T-helper 1 cell treated with Interleukin-12 subunit alpha and Interleukin-12 subunit beta and Interleukin-4 antibody, amounts not matched to agents 30 ng/mL and 1 ng/mL, for 36 hours (primary cell): ENCODE measurements at regions not wholly inside any gene's neighbourhood (a gene's known extent, or its start where the extent isn't known, plus 50 kb on each side); places are given as distances from the start of the nearest gene placed in this dataset.
"Not testable (repeated sequence)": the region's sequence is repeated elsewhere in the genome, so short reads cannot be mapped to it uniquely, and the experiment has no call there.

Experiments used
- intact Hi-C: fragments of 100-400 bp; cut with micrococcal nuclease; formaldehyde crosslinking; loops from one replicate; pipeline ENCODE4 v1.15.1; 2024

DNA sequence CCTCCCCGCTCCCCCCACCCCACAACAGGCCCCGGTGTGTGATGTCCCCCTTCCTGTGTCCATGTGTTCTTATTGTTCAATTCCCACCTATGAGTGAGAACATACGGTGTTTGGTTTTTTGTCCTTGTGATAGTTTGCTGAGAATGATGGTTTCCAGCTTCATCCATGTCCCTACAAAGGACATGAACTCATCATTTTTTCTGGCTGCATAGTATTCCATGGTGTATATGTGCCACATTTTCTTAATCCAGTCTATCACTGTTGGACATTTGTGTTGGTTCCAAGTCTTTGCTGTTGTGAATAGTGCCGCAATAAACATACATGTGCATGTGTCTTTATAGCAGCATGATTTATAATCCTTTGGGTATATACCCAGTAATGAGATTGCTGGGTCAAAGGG, 104.3 kb downstream of the MTPN start:
- intact Hi-C loops, result not testable (repeated sequence)

DNA sequence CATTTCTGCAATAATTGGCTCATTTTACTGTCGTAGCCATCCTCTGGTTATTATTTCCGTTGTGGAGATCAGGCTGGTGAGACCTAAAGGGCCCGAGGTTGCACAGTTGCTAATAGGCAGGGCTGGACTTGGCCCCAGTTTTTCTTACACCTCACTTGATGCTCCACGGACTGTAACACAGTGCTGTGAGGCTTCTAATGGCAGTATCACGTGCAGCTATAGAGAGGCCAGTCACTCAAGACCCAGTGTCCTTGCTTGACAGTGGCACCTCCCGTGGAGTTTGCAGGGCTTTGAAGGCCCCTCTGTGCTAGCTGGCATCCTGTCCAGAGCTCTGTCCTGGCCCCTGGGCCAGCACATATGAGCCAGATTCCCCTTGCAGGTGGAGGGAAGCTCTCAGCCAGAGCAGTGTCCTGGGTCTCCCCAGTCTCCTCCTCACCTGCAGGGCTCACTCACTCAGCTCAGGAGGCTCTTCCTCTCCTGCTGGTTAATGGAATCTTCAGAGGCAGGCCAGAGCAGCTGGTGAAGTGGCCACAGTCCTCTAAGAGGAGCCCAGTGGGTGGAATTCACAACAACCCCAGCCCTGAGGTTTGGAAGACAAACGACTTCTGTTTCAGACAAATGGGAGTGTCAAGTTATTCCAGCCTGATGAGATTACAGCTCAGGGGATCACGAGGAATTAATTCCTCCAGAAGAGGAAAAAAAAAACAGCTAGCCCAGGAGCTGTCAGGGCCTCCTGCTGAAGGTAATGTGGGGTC, 114.2 kb upstream of the FAM180A start:
- intact Hi-C loops, result no loop called here

DNA sequence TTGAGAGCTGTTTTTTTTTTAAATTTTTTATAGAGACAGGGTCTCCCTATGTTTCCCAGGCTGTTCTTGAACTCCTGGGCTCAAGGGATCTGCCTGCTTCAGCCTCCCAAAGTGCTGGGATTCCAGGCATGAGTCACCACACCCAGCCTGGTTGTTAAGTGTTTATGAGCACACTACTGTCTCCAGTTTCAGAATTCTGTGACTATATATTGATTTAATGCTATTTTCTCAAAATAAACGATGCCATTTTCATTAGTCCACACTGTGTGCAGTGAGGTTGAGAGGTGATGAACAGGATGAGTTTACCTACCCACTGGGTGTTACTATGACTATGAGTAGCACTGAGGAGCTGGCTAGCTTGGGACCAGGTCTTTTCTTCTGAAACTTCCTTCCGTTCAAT, 110.9 kb upstream of the FAM180A start:
- intact Hi-C loops, result no loop called here

DNA sequence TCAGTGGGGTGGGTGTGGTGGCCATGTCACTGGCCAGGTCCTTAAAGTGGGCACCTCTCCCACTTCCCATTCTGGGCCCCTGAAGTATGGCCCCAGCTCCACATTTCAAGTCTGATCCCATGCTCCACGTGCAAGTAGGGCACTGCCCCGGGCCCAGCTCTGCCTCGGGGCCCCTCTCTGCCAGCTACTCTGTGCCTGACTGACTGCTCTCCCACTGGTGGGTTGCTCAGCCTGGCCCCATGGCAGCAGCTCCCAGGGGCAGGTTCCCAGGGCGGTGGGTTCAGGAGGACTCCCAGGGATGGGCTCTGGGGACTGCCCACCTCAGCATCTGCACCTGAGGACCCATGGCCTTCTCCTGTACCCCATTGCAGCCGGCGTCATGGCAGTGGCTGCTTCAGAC, 110.2 kb upstream of the FAM180A start:
- intact Hi-C loops, result no loop called here

DNA sequence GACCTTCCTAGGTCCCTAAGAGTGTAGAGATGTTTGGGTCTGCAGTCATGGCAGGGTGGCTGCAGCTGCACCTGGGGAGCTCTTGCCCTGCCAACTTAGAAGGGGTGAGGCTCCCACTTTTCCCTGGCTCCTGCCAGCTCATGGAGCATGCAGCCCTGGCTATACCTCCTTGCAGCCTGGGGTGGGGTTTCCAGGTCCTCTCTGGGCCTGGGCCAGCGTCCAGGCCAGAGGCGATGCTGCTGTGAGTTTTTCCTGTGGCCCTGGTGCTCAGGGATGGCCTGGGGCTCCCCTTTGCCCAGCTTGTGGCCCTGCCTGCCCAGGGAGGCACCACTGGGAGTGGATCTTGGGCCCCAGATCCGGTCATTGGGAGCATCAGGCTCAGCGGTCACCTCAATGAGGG, 109.8 kb upstream of the FAM180A start:
- intact Hi-C loops, result no loop called here

DNA sequence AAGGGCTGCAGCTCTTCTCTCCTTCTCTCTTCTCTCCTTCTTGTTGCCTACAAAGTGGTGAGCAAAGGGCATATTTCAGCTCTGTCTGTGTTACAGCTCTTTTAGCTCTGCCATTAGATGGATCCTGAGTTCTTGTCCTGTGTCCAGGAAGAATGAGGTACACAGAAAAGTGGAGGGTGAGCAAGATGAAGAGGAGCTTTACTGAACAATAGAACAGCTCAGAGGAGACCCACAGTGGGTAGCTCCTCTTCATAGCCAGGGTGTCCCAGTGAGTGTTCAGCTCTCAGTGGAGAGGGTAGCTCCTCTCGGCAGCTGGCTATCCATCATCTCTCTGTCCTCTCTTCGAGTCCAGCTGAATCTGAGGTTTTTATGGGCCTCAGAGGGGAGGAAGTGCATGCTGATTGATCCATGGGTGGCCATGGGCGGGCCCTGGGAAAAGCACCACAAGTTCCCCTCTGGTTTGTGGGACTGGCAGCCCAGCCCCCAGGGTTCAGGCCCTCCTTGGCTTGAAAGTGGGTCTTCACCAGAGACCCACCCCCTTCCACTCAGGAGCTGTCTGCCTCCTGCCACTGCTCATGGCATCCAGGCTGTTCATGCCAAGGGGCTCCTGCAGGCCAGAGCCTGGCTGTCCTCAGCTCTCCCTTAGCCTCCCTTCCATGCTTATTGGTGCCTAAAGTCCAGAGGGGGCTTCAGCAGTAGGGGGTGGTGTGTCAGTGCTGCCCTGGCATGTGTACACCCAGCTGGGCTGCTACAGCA, 109.1 kb upstream of the FAM180A start:
- intact Hi-C loops, result no loop called here

DNA sequence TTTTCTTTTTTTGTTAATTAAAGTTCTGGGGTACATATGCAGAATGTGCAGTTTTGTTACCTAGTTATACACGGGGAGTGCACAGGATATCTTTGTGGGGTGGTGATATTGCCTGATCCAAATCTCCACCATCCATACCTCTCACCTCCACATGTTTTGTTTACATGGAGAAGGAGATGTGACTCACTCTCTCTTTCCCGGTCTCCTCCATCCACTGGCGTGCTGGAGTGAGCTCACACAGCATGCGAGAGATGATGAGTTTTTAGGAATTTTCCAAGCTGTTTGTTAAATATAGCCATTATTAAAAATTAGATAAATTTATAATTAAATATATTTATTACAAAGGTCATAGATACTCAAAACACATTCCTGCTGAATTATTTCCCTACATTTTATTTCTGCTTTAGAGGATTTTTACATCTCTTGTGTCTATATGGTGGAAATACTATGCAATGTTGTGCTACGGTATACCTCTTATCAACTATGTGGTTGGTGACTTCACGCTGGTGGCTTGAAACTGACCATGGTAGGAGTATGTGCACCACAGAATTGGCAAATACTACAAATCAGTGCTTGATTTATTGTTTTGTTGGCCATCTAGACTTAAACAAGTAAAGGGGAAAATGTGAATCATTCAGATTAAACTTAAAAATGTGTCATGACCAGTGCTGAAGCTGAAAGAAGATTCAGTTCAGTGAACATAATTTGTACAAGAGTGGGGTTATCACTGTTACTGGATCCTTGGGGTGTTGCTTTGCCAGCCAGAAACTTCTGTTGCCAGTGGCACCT, 107.9 kb upstream of the FAM180A start:
- intact Hi-C loops, result no loop called here

DNA sequence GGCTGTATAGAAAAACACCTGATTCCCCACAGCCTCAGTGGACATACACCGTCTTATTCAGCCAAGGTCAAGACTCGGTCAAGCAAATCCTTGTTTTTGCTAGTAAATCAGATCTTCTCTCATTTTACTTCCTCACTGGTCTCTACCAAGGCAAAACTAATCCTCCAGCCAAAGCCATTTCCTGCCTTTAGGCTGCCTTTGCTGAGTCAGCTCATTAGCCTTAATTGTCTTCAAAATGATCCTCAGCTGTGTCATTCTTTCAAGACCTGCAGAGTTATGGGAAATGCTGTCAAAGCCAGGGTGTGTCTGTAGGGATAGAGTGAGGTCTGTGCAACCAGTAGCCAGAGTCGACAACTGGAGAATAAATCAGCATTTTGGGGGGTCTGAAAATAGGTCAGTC, 107.2 kb upstream of the FAM180A start:
- intact Hi-C loops, result no loop called here

DNA sequence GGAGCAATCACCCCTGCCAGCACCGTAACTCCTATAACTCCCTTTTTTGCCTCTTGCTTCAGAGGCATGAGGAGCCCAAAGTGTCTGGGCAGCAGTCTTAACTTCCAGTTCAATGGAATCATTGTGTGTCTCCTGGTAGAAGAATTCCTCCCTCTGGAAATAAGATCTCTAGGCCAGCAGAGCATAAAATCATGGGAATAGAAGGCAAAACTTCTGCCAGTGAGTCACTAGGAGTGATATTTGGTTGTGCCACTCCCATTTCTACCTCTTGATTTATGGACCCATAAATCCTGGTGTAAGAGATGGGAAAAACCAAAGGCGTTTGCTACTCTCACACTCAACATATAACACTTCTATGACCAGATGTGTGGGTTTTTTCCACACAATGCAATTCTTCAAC, 104.9 kb upstream of the FAM180A start:
- intact Hi-C loops, result no loop called here

DNA sequence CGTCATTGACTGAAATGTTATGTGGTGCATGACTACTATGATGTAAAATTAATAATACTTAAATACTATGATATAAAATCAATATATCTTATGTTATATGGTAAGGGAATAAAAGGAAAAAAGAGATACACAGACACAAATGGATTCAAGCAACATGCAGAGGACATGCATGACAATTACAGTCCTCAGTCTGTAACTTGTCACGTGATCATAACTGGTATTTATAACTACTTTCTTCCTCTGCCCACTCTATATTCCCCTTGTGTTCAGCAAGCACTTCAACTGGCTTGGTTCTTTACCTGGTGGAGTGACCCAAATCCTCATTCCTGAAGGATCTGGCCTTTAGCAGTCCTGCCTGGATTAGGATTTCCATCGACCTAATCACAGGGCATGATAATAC, 104.4 kb upstream of the FAM180A start:
- intact Hi-C loops, result no loop called here

DNA sequence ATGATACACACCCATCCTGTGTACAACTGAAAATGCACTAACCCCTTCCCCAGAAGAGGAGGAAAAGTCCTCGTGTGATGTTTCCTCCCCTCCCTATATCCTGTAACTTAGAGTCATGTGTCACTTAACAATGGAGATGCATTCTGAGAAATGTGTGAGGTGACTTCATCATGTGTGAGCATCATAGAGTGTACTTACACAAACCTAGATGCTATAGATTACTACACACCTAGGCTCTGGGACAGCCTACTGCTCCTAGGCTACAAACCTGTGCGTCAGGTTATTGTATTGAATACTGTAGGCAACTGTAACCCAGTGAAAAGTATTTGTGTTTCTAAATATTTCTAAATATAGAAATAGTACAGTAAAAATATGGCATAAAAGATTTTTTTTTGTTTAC, 98.6 kb upstream of the FAM180A start:
- intact Hi-C loops, result no loop called here

DNA sequence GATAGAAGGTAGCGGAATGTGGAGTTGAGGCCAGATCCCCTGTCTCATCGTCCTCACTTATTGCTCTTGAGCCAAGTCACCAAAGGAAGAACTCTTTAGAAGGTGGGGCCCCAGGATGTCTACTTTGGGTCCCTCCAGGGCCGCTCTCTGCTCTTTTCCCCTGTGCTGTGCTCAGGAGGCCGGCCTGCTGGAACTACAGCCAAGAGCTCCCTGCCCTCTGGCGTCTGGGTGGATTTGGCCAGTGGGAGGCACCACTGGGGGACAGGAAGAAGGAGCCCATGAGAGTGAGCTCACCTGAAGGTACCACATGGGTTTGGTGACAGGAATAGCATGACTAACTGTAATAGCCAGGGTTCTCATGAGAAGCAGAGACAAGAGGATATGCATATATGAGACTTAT, 97.7 kb upstream of the FAM180A start:
- intact Hi-C loops, result no loop called here

DNA sequence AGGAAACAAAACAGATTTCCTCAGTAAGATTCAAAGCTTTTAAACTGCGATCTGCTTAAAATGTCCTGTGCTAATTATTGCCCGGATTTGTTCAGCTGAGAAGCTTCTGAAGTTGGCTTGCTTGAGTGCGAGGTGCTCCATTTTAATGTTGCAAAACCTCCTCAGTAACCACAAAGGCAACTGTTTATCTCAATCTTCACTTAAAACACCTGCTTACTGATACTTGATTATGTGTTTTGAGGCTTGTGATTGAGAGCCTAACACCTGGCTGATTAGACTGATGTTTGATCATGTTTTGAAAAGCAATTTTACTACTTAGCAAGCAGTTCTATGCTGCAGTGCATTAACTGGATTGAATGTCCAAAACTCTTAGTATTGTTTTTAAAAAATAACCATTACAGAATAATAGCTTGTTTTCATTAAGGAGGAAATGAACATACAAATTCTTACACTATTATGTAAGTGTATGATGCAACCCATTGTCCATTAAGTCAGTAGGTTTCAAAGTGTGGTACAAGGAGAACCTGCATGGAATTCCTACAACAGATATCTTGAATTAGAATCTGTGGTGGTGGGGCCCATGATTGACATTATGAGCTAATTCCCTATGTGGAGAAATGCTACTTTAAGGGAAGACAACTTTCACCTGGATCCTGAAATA, 96.9 kb upstream of the FAM180A start:
- intact Hi-C loops, result no loop called here

DNA sequence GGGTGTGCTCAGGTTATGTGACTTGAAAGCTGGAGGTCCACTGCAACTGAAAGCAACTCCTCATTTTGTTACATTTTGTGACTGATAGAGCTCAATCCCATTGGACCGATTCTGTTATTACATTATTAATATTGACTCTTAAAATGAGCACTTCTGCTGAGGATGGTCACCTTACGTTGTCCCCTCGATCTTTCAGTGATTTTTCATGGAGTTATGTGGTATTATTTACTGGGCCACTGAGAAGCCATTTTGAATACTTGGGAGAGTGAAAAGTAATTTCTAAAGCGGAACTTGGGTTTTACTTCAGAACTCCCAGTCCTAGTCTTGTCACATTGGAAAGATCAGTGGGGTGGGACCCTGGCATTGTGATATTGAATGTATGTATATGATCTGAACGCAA, 96.3 kb upstream of the FAM180A start:
- intact Hi-C loops, result no loop called here

DNA sequence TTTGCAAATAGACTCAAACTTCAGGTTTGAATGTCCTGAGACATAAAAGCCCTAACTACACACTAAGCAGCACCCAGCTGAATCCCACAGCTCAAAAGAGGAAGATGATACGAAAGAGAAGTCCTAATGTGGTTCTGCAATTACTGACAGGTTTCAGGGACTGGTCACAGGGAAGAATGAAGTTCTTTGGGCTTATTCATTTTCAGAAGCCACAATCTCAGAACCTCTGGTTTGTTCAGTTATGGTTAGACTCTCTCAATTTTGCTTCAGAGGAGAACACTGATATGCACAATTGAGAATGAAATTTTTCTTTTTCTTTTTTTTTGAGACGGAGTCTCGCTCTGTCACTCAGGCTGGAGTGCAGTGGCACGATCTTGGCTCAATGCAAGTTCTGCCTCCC, 94.6 kb upstream of the FAM180A start:
- intact Hi-C loops, result no loop called here

DNA sequence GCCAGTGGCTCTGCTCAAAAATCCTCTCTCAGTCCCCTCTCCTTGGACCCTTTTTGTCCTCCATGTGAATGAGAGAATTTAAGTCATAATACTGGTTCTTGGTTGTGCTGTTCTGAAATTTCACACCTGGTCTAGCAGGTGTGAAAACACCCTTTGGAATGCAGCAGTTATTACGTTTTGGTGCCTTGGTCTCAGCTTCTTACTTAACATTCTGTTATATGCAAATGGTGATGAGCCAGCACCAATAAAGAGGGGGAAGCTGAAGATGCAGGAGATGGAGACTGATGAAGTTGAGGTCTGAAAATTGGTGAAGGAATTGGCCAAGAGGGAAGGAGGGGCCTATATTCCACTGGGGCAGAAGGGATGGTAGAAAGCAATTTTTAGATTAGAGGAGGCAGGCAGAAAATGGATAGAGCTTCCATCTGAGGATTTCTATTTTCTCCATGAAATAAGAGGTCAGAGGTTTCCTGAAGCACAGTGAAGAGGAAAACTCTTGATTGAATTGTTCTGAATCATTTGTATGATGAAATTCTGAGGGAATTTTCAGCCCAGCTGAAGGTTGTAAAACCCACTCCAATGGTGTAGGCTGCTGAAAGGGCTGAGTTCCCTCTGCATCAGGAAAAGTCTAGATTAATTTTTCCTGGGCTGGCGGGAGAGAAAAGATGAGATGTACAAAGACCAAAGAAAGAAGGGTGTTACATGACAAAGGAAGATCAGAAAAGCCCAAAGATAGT, 94.0 kb upstream of the FAM180A start:
- intact Hi-C loops, result no loop called here

DNA sequence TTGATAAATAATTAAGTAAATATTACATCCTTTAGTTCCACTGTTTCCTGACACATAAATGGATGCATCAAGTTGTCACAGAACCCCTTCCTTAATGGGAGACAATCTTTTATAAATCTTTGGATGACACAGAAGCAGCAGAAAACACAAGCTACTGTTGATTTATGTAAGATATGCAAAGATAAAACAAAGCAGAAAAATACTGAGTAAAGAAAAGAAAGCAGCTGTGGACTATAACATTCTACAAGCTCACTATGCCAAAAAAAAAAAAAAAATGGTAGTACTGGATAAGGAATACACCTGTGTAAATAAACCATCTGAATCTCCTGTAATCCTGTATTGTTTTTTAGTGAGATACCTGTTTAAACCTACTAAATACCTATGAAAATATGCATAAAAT, 92.0 kb upstream of the FAM180A start:
- intact Hi-C loops, result no loop called here

DNA sequence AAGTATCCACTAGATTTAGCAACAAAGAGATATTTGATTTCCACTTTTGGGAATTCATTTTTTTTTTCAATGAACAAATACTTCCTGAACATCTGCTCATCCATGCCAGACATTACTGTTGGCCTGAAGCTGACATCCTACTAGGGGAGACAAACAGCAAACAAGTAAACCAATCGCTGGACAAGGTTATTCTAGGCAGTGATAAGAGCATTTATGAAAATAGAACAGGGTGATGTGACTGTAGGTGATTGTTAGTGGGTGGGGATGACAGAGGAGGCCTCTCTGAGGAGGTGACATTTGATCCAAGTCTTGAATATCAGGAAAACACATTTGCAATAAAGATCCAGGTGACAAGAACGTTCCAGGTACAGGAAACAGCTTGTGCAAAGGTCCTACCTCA, 89.1 kb upstream of the FAM180A start:
- intact Hi-C loops, result loop anchor here (1.0 kb wide), 1 partner anchor 27 kb away; no protein-coding TSS in a partner anchor

DNA sequence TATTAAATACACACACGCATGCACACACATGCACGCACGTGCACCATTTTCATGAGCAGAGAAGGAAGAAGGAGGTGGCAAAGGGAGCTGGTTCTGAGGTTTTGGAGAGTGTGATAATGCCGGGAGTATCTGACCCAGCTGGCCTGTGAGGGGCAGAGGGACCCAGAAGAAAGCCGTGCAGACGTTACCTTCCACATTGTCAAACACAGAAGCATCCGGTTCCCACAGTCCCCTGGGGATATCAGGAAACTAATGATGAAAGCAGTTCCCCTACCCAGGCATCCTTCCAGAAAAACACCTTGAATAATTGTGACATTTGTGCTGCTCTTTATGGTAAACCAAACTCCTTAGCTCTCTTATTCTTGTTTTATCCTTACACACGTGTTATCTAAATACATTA, 85.7 kb upstream of the FAM180A start:
- intact Hi-C loops, result no loop called here

DNA sequence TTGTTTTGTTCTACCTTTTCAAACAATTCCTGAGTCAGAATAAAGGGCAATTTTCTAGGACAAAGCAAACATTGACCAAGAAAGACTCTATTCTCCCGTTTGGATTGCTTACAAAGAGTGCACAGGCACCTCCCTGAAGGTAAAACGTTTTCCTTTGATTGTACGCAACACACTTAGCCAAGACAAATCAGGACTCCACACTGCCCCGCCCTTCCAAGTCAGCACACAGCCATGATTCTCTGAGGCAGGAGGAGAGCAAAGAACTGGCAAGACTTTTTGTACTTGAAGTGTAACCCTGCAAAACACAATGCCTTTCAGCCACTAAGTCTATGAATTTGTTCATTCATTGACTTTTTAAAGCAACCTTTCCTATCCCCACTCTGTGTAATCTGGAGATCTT, 85.0 kb upstream of the FAM180A start:
- intact Hi-C loops, result no loop called here
